Right ventricle myocardium inferior (tissue), 1 donor: ENCODE measurements at regions not wholly inside any gene's neighbourhood (a gene's known extent, or its start where the extent isn't known, plus 50 kb on each side); places are given as distances from the start of the nearest gene placed in this dataset.
"Not testable (repeated sequence)": the region's sequence is repeated elsewhere in the genome, so short reads cannot be mapped to it uniquely, and the experiment has no call there.

Experiments
- ATAC-seq: fragments of 200-7000 bp; cut with Tn5 transposase; one replicate; pipeline ENCODE4 v1.9.1; 2020; ENCODE audit warnings: mild to moderate bottlenecking, moderate library complexity
- DNase-seq: peaks from one replicate; pipeline ENCODE4 v3.0.0; 2021; ENCODE audit errors: missing footprints
- intact Hi-C: fragments of 100-400 bp; cut with DNase I; formaldehyde crosslinking; loops from one replicate; pipeline ENCODE4 v1.11.0; 2022
- donor health status: DM: no; HTN: yes; CAD: no; lungs with severe emphysema.

GRCh38 chr5:104941030-104941645, 1378.5 kb upstream of the NUDT12 start:
- ATAC-seq = no peak
- no peak for DNase-seq
- intact Hi-C loops = no loop called here

DNA sequence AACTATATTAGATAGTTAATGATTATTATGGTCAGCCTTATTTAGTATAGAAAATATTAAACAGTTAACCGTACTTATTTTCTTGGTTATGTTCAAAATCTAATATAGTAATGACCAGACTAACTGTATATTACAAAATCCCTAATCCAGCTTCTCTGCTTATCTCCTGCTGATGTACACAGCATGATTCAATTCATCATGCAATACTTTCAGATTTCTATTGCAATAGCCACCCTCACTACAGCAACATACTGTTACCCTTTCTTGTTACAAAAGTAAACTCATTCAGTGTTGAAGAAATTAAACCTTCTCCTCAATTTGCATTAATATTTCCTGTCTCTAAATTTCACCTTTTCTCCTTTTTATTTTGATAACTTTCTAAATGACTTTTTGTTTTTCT, 1375.0 kb upstream of the NUDT12 start:
- intact Hi-C loops = no loop called here
- ATAC-seq = no peak
- DNase-seq = no peak

DNA sequence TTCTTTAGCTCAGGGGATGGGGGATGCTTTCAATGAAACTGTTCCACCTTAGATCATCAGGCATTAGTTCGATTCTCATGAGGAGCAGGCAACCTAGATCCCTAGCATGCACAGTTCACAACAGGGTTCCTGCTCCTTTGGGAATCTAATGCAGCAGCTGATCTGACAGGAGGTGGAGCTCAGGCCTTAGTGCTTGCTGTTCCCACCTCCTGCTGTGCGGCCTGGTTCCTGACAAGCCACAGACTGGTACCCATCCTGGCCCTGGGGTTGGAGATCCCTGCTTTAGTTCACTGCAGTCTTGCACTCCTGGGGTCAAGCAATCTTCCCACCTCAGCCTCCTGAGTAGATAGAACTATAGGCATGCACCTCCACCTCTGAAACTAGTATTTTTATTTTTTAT, 1369.8 kb upstream of the NUDT12 start:
- intact Hi-C loops = no loop called here
- DNase-seq (no peak), ATAC-seq (no peak)

DNA sequence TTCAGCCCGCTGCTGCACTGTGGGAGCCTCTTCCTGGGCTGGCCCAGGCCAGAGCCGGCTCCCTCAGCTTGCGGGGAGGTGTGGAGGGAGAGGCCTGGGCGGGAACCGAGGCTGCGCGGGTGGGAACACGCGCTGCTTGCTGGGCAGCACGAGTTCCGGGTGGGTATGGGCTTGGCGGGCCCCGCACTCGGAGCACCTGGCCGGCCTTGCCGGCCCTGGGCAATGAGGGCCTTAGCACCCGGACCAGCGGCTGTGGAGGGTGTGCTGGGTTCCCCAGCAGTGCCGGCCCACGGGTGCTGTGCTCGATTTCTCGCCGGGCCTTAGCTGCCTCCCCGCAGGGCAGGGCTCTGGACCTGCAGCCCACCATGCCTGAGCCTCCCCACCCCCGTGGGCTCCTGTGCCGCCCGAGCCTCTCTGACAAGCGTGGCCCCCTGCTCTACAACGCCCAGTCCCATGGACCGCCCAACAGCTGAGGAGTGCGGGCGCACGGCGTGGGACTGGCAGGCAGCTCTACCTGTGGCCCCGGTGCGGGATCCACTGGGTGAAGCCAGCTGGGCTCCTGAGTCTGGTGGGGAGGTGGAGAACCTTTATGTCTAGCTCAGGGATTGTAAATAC, 1366.4 kb upstream of the NUDT12 start:
- ATAC-seq (no peak), DNase-seq (no peak)
- intact Hi-C loops = no loop called here

DNA sequence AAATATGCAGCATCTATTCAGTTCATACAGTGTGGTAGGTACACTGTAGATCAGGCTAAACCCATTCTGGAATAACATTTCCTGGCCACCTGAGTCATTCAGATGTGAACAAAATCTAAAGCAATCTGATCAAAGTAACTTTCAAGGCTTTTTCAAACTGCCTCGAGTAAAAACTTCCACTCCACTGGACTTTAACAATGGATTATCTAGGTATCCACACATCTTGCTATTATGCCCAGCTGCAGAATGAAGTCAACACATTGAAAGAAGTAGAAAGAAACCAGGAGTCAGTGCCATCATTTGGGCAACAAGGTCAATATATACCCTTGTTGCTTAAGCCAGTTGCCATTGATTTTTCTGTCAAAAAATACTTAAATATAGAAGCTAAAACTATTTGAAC, 1352.6 kb upstream of the NUDT12 start:
- intact Hi-C loops = no loop called here
- DNase-seq (no peak), ATAC-seq (no peak)

GRCh38 chr5:104914536-104915070, 1352.0 kb upstream of the NUDT12 start:
- intact Hi-C loops = no loop called here
- no peak for DNase-seq
- no peak for ATAC-seq

GRCh38 chr5:104913841-104914281, 1351.3 kb upstream of the NUDT12 start:
- DNase-seq (no peak), ATAC-seq (no peak)
- intact Hi-C loops = no loop called here

GRCh38 chr5:104909803-104910202, 1347.2 kb upstream of the NUDT12 start:
- DNase-seq (no peak), ATAC-seq (no peak)
- intact Hi-C loops = no loop called here

GRCh38 chr5:104904561-104904960, 1342.0 kb upstream of the NUDT12 start:
- ATAC-seq = no peak
- intact Hi-C loops = no loop called here
- no peak for DNase-seq

DNA sequence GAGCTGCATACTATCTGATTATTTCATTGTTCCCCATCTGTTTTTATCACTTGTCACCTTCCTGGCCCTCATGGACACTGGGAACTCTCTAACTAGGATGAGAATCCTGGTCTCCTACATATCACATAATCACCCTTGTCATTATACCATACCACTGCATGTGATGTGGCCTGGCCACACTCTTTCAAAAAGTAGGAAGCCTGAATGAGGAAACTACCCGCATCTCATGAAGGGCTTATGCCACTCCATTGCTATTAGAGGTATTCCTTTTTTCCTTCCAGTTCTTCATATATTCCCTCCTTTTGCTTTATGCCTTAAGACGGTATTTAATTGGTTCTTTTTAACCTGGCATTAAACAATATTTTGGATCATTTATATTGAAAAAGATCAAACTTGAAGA, 1341.4 kb upstream of the NUDT12 start:
- no peak for DNase-seq
- ATAC-seq = no peak
- intact Hi-C loops = no loop called here

- intact Hi-C loops = no loop called here
- ATAC-seq (no peak), DNase-seq (no peak)
These were observed 1329.0 kb upstream of the NUDT12 start for GRCh38 chr5:104891596-104891995.

DNA sequence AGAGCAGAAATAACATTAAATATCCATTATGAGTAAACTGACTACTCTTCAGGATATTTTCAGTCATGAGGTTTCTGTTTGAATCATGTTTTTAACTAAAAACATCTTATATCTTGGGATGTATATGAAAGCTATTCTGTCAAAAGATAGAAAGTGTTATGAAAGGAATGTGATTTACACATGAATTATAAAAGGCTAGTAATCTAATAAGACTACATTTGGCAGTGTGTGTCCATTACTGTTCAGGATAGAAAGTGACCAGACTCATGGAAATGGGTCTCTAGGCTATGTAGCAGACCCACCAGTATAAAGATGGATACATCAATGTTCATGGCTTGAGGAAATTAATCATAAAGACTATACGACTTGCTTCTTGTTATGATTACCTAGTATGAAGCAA, 1328.2 kb upstream of the NUDT12 start:
- DNase-seq = no peak
- intact Hi-C loops = no loop called here
- no peak for ATAC-seq

GRCh38 chr5:104859437-104859836, 1296.8 kb upstream of the NUDT12 start:
- no peak for DNase-seq
- intact Hi-C loops = no loop called here
- no peak for ATAC-seq

- DNase-seq, intact Hi-C loops, ATAC-seq: not testable (repeated sequence)
These were observed 1289.5 kb upstream of the NUDT12 start for GRCh38 chr5:104852099-104852498.

DNA sequence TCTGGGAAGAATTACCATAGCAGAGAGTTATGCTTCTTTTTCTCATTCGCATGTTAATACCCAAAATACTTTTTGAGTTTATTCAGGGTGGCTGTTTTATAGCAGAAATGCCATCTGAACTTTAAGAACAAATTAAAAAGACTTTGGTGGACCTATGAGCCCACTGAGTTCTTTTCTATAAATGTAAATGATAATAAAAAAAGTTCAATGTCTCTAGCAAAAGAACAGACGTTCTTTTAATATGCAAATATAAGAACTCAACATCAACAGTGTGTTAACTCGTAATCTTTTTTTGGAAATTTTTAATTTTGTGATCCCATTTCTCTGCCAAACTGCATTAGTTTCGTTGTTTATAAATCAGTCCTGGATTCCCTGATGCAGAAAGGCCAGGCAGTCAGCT, 1283.0 kb upstream of the NUDT12 start:
- DNase-seq (no peak), ATAC-seq (no peak)
- intact Hi-C loops = no loop called here

DNA sequence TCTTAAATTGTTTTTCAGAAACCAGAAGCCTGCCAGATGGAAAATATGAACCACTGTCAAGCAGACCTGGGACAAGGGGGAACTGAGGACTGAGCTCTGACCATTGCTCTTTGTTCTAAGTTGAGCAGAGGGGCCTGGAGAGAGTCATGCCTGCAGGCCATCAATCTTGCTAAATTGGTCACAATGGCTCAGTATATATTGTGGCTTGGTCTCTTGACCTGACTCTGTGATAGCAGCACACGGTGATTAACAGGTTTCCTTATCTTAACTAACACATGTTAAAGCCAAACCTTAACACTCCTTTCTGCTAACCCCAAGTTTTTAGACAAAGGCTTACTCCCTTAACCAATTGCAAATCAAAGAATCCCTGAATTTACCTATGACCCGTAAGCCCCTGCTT, 1281.2 kb upstream of the NUDT12 start:
- DNase-seq = no peak
- intact Hi-C loops = no loop called here
- no peak for ATAC-seq

DNA sequence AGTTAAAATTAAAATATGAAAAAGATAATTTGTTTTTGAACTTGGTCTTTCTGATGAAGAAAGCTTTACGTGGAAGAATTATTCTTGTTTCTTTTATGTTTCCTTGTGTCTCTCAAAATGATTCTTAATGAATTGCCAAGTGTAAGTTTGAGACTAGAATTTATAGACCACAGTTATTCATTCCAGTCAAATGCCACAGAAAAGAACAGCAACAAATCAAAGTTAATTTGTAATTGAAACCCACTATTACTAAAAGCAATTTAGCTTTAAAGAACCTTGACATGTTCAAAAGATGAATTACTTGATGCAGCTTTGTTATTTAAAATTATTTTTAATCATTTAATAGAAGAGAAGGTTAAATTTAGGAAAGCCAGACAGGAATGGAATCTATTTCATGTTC, 1277.7 kb upstream of the NUDT12 start:
- ATAC-seq = no peak
- DNase-seq = no peak
- intact Hi-C loops = no loop called here

- ATAC-seq, intact Hi-C loops, DNase-seq: not testable (repeated sequence)
These were observed 1268.9 kb upstream of the NUDT12 start for GRCh38 chr5:104831515-104831914.

- DNase-seq = no peak
- intact Hi-C loops = no loop called here
- ATAC-seq = no peak
These were observed 1259.0 kb upstream of the NUDT12 start for GRCh38 chr5:104821606-104822005.

- DNase-seq (no peak), ATAC-seq (no peak)
- intact Hi-C loops = no loop called here
These were observed 1254.5 kb upstream of the NUDT12 start for GRCh38 chr5:104817127-104817526.

DNA sequence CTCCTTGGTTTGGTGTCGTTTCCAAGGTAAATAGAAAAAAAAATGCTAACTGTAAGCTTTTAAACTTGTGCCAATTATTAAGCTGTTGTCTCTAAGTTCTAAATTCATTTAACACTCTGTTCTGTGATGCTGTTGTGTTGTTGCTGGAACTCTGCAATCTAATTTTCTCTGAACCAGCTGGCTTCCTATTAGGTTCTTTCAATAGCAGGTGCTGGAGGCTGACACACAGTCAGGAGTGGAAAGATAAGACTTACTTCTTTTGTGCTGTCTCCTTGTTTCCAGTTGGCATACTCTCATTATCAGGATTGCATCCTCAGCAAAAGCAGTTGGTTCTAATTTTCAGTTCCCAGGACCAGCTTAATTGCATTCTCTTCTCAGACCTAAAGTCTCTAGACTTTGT, 1252.6 kb upstream of the NUDT12 start:
- intact Hi-C loops = no loop called here
- no peak for DNase-seq
- ATAC-seq = no peak
